HepG2 (cell line): ENCODE measurements at regions not wholly inside any gene's neighbourhood (a gene's known extent, or its start where the extent isn't known, plus 50 kb on each side); places are given as distances from the start of the nearest gene placed in this dataset.

Source experiments
- CTCF ChIP-seq: sonication (generic); formaldehyde crosslinking; IDR thresholded peaks from 2 replicates; pipeline ENCODE4 v1.5.0; 2020; ENCODE audit warnings: mild to moderate bottlenecking, missing genetic modification reagents, moderate library complexity
- EP300 ChIP-seq, 3 experiments: sonication (generic) in 1 of 3; formaldehyde crosslinking in 1 of 3; IDR thresholded peaks; 2 replicates each; pipeline versions ENCODE4 v1.5.1 to v1.6.1; 2011 to 2020; ENCODE audit warnings: low read depth in 2 of 3, low read length in 2 of 3, borderline replicate concordance in 1 of 3, improper control_type of control experiment in 1 of 3, mild to moderate bottlenecking in 1 of 3, missing genetic modification reagents in 1 of 3, moderate library complexity in 1 of 3
- HES4 ChIP-seq: sonication (generic); formaldehyde crosslinking; IDR thresholded peaks from 2 replicates; pipeline ENCODE4 v1.9.0; 2021; ENCODE audit warnings: mild to moderate bottlenecking, missing genetic modification reagents, borderline replicate concordance
- JUN ChIP-seq: sonication (generic); formaldehyde crosslinking; IDR thresholded peaks from 2 replicates; pipeline ENCODE4 v1.4.0; 2020; ENCODE audit warnings: mild to moderate bottlenecking, missing genetic modification reagents
- NCOA1 ChIP-seq: sonication (generic); formaldehyde crosslinking; IDR thresholded peaks from 2 replicates; pipeline ENCODE4 v1.9.0; 2021; ENCODE audit warnings: missing genetic modification reagents
- NFIC ChIP-seq: IDR thresholded peaks from 2 replicates; pipeline ENCODE4 v1.6.1; 2012; ENCODE audit warnings: mild to moderate bottlenecking, low read length, inconsistent platforms
- POLR2A ChIP-seq, 2 experiments: IDR thresholded peaks; 2 replicates each; pipeline ENCODE4 v1.6.1; 2011; ENCODE audit warnings: low read depth in 2 of 2, low read length in 2 of 2, mild to moderate bottlenecking in 1 of 2, moderate library complexity in 1 of 2; ENCODE audit not compliant: insufficient read depth in 1 of 2
- RFX3 ChIP-seq: IDR thresholded peaks from 2 replicates; pipeline ENCODE4 v1.6.1; 2016; ENCODE audit warnings: missing biosample characterization, missing genetic modification reagents
- SIN3A ChIP-seq: IDR thresholded peaks from 2 replicates; pipeline ENCODE4 v1.6.1; 2011; ENCODE audit warnings: low read depth, mild to moderate bottlenecking, control low read depth, low read length, borderline replicate concordance
- ZBTB8A ChIP-seq: sonication (generic); formaldehyde crosslinking; IDR thresholded peaks from 2 replicates; pipeline ENCODE4 v1.4.0; 2020; ENCODE audit warnings: mild to moderate bottlenecking, low read depth, missing genetic modification reagents, borderline replicate concordance
- ZNF501 ChIP-seq: sonication (generic); formaldehyde crosslinking; IDR thresholded peaks from 2 replicates; pipeline ENCODE4 v1.5.1; 2020; ENCODE audit warnings: mild to moderate bottlenecking, moderate library complexity, missing genetic modification reagents
- ZSCAN20 ChIP-seq: sonication (generic); formaldehyde crosslinking; IDR thresholded peaks from 2 replicates; pipeline ENCODE4 v1.4.0; 2020; ENCODE audit warnings: missing genetic modification reagents, mild to moderate bottlenecking, borderline replicate concordance
- TF ChIP-seq, protein P1 (sequence below): sonication (generic); formaldehyde crosslinking; IDR thresholded peaks from 2 replicates; pipeline ENCODE4 v1.4.0; 2020; ENCODE audit warnings: missing genetic modification reagents
- TF ChIP-seq, protein P2 (sequence below): sonication (generic); formaldehyde crosslinking; IDR thresholded peaks from 2 replicates; pipeline ENCODE4 v1.4.0; 2020; ENCODE audit warnings: missing genetic modification reagents

DNA sequence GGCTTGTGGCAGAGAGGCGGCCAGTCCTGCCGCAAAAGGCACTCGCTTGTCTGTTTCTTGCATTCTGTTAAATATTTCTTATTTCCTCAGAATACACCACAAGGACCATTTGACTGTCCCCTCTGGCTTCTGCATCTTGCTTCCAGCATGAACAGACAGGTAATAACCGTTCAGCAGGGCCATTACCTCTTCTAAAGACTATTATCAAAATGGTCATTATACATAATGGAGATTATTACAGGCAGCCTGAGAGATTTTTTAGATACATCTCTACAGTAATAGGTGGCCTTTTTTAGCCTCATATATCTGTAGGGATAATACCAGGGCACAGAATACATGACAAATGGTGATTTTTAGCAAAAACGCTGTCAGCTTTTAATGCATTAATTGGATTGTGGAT, 382.0 kb downstream of the PSAT1 start:
- TF ChIP-seq, protein P1, sequence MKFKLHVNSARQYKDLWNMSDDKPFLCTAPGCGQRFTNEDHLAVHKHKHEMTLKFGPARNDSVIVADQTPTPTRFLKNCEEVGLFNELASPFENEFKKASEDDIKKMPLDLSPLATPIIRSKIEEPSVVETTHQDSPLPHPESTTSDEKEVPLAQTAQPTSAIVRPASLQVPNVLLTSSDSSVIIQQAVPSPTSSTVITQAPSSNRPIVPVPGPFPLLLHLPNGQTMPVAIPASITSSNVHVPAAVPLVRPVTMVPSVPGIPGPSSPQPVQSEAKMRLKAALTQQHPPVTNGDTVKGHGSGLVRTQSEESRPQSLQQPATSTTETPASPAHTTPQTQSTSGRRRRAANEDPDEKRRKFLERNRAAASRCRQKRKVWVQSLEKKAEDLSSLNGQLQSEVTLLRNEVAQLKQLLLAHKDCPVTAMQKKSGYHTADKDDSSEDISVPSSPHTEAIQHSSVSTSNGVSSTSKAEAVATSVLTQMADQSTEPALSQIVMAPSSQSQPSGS (CRISPR knock-in tag) = no peak
- TF ChIP-seq, protein P2, sequence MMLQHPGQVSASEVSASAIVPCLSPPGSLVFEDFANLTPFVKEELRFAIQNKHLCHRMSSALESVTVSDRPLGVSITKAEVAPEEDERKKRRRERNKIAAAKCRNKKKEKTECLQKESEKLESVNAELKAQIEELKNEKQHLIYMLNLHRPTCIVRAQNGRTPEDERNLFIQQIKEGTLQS (CRISPR knock-in tag) = no peak
- TF ChIP-seq RFX3 (no peak), ZBTB8A (CRISPR knock-in tag) (no peak), EP300 (IDR thresholded peaks at IDR 0.05; ENCODE audit: low read depth in 2 of 2, low read length in 2 of 2) (no peak), EP300 (CRISPR knock-in tag; IDR thresholded peaks at IDR 0.05; ENCODE audit: borderline replicate concordance) (no peak), ZNF501 (CRISPR knock-in tag) (no peak), SIN3A (no peak), POLR2A (IDR thresholded peaks at IDR 0.05; ENCODE audit: insufficient read depth in 1 of 2, low read depth in 2 of 2, low read length in 2 of 2) (no peak), NCOA1 (CRISPR knock-in tag) (no peak), ZSCAN20 (CRISPR knock-in tag) (no peak), JUN (CRISPR knock-in tag) (no peak), HES4 (no peak), CTCF (CRISPR knock-in tag) (no peak), NFIC (no peak)
